ENCODE measurements at regions not wholly inside any gene's neighbourhood (a gene's known extent, or its start where the extent isn't known, plus 50 kb on each side); places are given as distances from the start of the nearest gene placed in this dataset.

DNA sequence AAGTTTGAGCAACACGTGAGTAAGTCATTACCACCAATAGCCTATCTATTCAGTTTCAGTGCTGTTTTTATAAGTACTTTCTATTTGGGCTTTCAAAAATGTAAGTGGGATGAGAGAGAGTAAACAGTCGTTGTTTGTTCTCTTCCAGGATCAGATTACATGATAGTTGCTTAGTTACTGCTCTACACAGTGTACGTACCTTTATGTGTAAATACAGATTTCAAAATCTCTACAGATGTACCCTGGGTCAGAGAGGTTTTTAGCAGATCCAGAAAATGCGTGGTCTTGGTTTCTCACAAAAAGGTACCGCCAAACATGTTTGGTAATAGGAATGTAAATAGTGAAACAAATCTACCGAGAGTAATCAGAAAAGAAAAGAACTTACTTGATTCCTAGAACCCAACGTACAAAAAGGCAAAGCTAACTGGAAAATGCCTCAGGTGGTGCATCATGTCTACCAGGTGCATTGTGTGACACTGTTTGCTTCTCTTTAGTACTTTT lies 421.1 kb downstream of the BCKDHB start:
- Histone ChIP-seq H3K4me3 (no peak overlapping the region), H3K27ac (peak overlapping the region in 1 of 5 donors; percentile 36), H3K4me1 (peaks cover 6 to 15% (median 9%) of the 10 kb centered on the region in 4 donors), H3K27me3 (no peaks in the 10 kb centered on the region), H3K36me3 (no peaks in the 10 kb centered on the region), H3K9me3 (no peaks in the 10 kb centered on the region)
- WGBS, 5 donors: 18 to 46% (median 39%) methylated on average over 7 of the region's 7 CpGs
- DNase-seq: peak in 1 of 2 donors; percentile 47
- intact Hi-C loops (cut with DNase I; ENCODE audit: low total_unique reads): no loop called here
- TF ChIP-seq EP300 (IDR thresholded peaks at IDR 0.05) (no peak), POLR2A (IDR thresholded peaks at IDR 0.05) (no peak), POLR2AphosphoS5 (IDR thresholded peaks at IDR 0.05) (no peak)
- TF ChIP-seq, protein P1, sequence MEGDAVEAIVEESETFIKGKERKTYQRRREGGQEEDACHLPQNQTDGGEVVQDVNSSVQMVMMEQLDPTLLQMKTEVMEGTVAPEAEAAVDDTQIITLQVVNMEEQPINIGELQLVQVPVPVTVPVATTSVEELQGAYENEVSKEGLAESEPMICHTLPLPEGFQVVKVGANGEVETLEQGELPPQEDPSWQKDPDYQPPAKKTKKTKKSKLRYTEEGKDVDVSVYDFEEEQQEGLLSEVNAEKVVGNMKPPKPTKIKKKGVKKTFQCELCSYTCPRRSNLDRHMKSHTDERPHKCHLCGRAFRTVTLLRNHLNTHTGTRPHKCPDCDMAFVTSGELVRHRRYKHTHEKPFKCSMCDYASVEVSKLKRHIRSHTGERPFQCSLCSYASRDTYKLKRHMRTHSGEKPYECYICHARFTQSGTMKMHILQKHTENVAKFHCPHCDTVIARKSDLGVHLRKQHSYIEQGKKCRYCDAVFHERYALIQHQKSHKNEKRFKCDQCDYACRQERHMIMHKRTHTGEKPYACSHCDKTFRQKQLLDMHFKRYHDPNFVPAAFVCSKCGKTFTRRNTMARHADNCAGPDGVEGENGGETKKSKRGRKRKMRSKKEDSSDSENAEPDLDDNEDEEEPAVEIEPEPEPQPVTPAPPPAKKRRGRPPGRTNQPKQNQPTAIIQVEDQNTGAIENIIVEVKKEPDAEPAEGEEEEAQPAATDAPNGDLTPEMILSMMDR (IDR thresholded peaks at IDR 0.05): no peak

DNA sequence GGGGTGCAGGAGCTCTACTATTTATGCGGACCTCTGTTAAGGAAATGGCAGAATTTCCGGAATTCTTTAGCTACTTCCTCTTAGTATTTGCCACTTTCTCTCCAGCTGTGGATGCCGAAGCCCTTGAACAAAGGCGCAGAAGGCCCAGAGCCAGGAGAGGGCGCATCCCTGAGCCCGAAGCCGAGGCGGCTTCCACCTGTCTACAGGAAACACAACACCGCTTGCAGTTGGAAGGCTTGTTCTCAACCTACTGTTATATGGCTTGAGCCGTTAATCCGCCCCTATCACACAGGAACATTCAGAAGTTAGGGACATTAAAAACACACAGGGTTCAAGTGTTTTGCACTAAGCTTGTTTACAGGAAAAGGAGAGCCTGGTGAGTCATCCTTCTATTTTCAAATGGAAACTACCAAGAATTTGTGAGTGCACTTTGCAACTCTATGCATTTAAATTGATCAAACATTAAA lies 417.1 kb downstream of the BCKDHB start:
- DNase-seq: peak in 1 of 2 donors; percentile 45
- WGBS, 5 donors: 71 to 81% (median 77%) methylated on average over 11 of the region's 11 CpGs
- intact Hi-C loops (cut with DNase I; ENCODE audit: low total_unique reads): no loop called here

DNA sequence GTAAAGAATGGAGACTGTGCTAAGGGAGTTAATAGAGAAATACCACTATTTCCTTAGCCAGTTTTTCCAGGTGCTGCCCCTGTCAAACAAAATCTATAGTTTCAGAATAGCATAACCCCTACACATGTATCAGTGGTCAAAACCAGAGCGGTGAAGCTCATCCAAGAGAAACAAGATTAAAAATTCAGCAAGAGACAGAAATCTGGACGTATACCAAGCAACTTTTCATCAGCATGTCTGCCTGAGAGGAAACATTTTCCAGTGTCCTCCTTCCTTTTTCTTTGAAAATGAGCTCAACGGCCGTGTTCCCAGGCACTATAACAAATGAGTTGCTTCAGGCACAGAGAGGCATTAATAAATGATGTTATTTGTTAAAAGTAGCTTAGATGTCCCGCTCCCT lies 416.5 kb downstream of the BCKDHB start:
- H3K27ac ChIP-seq: peak overlapping the region in 1 of 5 donors; percentile 10
- 53 to 80% (median 70%) methylated on average over 5 of the region's 5 CpGs for WGBS, 5 donors
- H3K4me3 ChIP-seq: no peak overlapping the region
- peak in 1 of 2 donors; percentile 53 for DNase-seq
- TF ChIP-seq EP300 (IDR thresholded peaks at IDR 0.05) (no peak), POLR2A (IDR thresholded peaks at IDR 0.05) (no peak), POLR2AphosphoS5 (IDR thresholded peaks at IDR 0.05) (no peak)
- TF ChIP-seq, protein P1 (IDR thresholded peaks at IDR 0.05): no peak
- intact Hi-C loops (cut with DNase I; ENCODE audit: low total_unique reads): no loop called here
- peaks cover 2 to 16% (median 4%) of the 10 kb centered on the region in 4 donors for H3K4me1 ChIP-seq
- no peaks in the 10 kb centered on the region for H3K36me3 ChIP-seq
- H3K9me3 ChIP-seq: no peaks in the 10 kb centered on the region
- no peaks in the 10 kb centered on the region for H3K27me3 ChIP-seq

More for the DNA sequence above, 417.1 kb downstream of the BCKDHB start:
- Histone ChIP-seq H3K9me3 (no peaks in the 10 kb centered on the region), H3K27ac (peak overlapping the region in 1 of 5 donors; percentile 10), H3K4me3 (no peak overlapping the region), H3K4me1 (peaks cover 6 to 16% (median 9%) of the 10 kb centered on the region in 4 donors), H3K27me3 (no peaks in the 10 kb centered on the region), H3K36me3 (no peaks in the 10 kb centered on the region)
- TF ChIP-seq POLR2A (IDR thresholded peaks at IDR 0.05) (no peak), EP300 (IDR thresholded peaks at IDR 0.05) (no peak), POLR2AphosphoS5 (IDR thresholded peaks at IDR 0.05) (no peak)
- TF ChIP-seq, protein P1 (IDR thresholded peaks at IDR 0.05): no peak

GRCh38 chr6:80522576-80522975 lies 416.1 kb downstream of the BCKDHB start:
- TF ChIP-seq, protein P1 (IDR thresholded peaks at IDR 0.05): no peak
- no peak for TF ChIP-seq EP300 (IDR thresholded peaks at IDR 0.05)
- DNase-seq: peak in 1 of 2 donors; percentile 26
- no peak overlapping the region for H3K27ac ChIP-seq
- intact Hi-C loops (cut with DNase I; ENCODE audit: low total_unique reads): no loop called here
- no peaks in the 10 kb centered on the region for H3K36me3 ChIP-seq
- no peak overlapping the region for H3K4me3 ChIP-seq
- 31 to 47% (median 42%) methylated on average over 4 of the region's 4 CpGs for WGBS, 5 donors
- peaks cover 0 to 16% (median under 1%) of the 10 kb centered on the region in 4 donors for H3K4me1 ChIP-seq
- H3K27me3 ChIP-seq: no peaks in the 10 kb centered on the region
- no peaks in the 10 kb centered on the region for H3K9me3 ChIP-seq

All from stomach (tissue), 8 donors.